Heart left ventricle (tissue), 13 donors: ENCODE measurements at regions not wholly inside any gene's neighbourhood (a gene's known extent, or its start where the extent isn't known, plus 50 kb on each side); places are given as distances from the start of the nearest gene placed in this dataset.

Experiments used
- POLR2A ChIP-seq, 2 donors: fragments of 450-650 bp; IDR thresholded peaks; one replicate each; pipeline ENCODE4 v1.6.1; 2017; ENCODE audit warnings: antibody characterized with exemption in 2 of 2, mild to moderate bottlenecking in 2 of 2, moderate library complexity in 2 of 2
- TF ChIP-seq, protein P1 (sequence below), 12 donors: fragments of 200-600 bp; sonication (generic) in 4 of 12; IDR thresholded peaks; one replicate each; pipeline versions ENCODE4 v1.5.0 to v1.8.0; 2018 to 2022; ENCODE audit warnings: antibody characterized with exemption in 12 of 12, mild to moderate bottlenecking in 5 of 12
- donor health status: ischemic (EF 13 %, LVEDD 7.1; RV severe dilation, severe dysfunction).
- donor health status: DM: no; HTN: yes; CAD: no.
- donor health status: DM: no; HTN: no; CAD: no.
- donor health status: ischemic (EF 25% LVEDD 6.9; RV normal size, moderate dysfunction).
- donor health status: ischemic (EF 25% LVEDD 5.7; RV mildly dilated, moderate dysfunction).
- donor health status: ischemic (EF 35%, LVEDD 5.7; RV mildly dilated, moderate dysfunction).
- donor health status: nonischemic (EF 11% LVEDD 7.7; RV severe dilation, severe dysfunction).
- donor health status: DM: yes; HTN: yes; CAD: no.
- donor health status: PGD.
- donor health status: ischemic (EF 29% LVEDD 5.4; RV normal size, mild dysfunction).
- donor health status: nonischemic (EF 23%, LVEDD 6.1; RV moderate dilation, normal function).

DNA sequence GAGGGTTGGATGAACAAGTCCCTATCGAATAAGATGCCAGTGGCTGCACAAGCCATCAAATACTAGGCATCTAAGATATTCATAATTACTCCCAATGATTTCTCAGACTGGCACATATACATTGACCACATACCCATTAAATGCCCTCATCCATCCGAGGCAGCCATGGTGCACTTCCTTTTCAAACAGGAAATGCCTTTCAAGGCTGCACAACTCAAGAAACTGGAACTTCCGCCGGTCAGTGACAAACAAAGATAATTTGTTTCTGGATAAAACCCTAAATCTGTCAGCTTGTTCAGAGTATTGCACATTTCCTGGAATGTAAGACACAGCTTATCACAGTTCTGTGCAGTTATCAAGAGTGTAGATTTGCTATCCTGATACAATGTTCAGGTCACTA, 203.7 kb downstream of the RMST start:
- TF ChIP-seq, protein P1, sequence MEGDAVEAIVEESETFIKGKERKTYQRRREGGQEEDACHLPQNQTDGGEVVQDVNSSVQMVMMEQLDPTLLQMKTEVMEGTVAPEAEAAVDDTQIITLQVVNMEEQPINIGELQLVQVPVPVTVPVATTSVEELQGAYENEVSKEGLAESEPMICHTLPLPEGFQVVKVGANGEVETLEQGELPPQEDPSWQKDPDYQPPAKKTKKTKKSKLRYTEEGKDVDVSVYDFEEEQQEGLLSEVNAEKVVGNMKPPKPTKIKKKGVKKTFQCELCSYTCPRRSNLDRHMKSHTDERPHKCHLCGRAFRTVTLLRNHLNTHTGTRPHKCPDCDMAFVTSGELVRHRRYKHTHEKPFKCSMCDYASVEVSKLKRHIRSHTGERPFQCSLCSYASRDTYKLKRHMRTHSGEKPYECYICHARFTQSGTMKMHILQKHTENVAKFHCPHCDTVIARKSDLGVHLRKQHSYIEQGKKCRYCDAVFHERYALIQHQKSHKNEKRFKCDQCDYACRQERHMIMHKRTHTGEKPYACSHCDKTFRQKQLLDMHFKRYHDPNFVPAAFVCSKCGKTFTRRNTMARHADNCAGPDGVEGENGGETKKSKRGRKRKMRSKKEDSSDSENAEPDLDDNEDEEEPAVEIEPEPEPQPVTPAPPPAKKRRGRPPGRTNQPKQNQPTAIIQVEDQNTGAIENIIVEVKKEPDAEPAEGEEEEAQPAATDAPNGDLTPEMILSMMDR (IDR thresholded peaks at IDR 0.05) = no peak
- TF ChIP-seq POLR2A (IDR thresholded peaks at IDR 0.05) = no peak
